ENCODE measurements at regions not wholly inside any gene's neighbourhood (a gene's known extent, or its start where the extent isn't known, plus 50 kb on each side); places are given as distances from the start of the nearest gene placed in this dataset.
A peak's percentile ranks its signal among the peaks of the same experiment; 100 is the strongest.

- Histone ChIP-seq H3K36me3 (ENCODE audit: insufficient read depth, low read length) (no peaks in the 10 kb centered on the region), H2AFZ (ENCODE audit: low read length, unreplicated experiment) (peak overlapping the region; percentile 96), H3K27ac (ENCODE audit: low read depth, low read length) (peak overlapping the region; percentile 56), H3K27me3 (ENCODE audit: insufficient read depth, low read length) (no peaks in the 10 kb centered on the region), H3K79me2 (ENCODE audit: control insufficient read depth, insufficient read depth, low read length, unreplicated experiment) (no peaks in the 10 kb centered on the region), H3K4me1 (ENCODE audit: control insufficient read depth, insufficient read depth, low read length, unreplicated experiment) (peaks cover 22% of the 10 kb centered on the region), H3K4me3 (ENCODE audit: low read depth, low read length) (peak overlapping the region; percentile 29; the same call in 1 of the 2 replicates)
Observed at GRCh38 chr14:29442696-29443095, 485.0 kb downstream of the PRKD1 start.

- Histone ChIP-seq H3K27me3 (ENCODE audit: insufficient read depth, low read length) (no peaks in the 10 kb centered on the region), H2AFZ (ENCODE audit: low read length, unreplicated experiment) (no peak overlapping the region), H3K4me1 (ENCODE audit: control insufficient read depth, insufficient read depth, low read length, unreplicated experiment) (peaks cover 22% of the 10 kb centered on the region), H3K4me3 (ENCODE audit: low read depth, low read length) (no peak overlapping the region), H3K27ac (ENCODE audit: low read depth, low read length) (no peak overlapping the region), H3K36me3 (ENCODE audit: insufficient read depth, low read length) (no peaks in the 10 kb centered on the region), H3K79me2 (ENCODE audit: control insufficient read depth, insufficient read depth, low read length, unreplicated experiment) (no peaks in the 10 kb centered on the region)
Observed at GRCh38 chr14:29444216-29444615, 483.4 kb downstream of the PRKD1 start.

- H3K79me2 ChIP-seq (ENCODE audit: control insufficient read depth, insufficient read depth, low read length, unreplicated experiment) = no peaks in the 10 kb centered on the region
- no peak overlapping the region for H2AFZ ChIP-seq (ENCODE audit: low read length, unreplicated experiment)
- no peaks in the 10 kb centered on the region for H3K27me3 ChIP-seq (ENCODE audit: insufficient read depth, low read length)
- H3K27ac ChIP-seq (ENCODE audit: low read depth, low read length) = no peak overlapping the region
- peaks cover 22% of the 10 kb centered on the region for H3K4me1 ChIP-seq (ENCODE audit: control insufficient read depth, insufficient read depth, low read length, unreplicated experiment)
- H3K4me3 ChIP-seq (ENCODE audit: low read depth, low read length) = no peak overlapping the region
- no peaks in the 10 kb centered on the region for H3K36me3 ChIP-seq (ENCODE audit: insufficient read depth, low read length)
Observed at GRCh38 chr14:29444805-29445204, 482.8 kb downstream of the PRKD1 start.

- no peak overlapping the region for H3K4me3 ChIP-seq (ENCODE audit: low read depth, low read length)
- H3K36me3 ChIP-seq (ENCODE audit: insufficient read depth, low read length) = no peaks in the 10 kb centered on the region
- no peaks in the 10 kb centered on the region for H3K79me2 ChIP-seq (ENCODE audit: control insufficient read depth, insufficient read depth, low read length, unreplicated experiment)
- H2AFZ ChIP-seq (ENCODE audit: low read length, unreplicated experiment) = no peak overlapping the region
- peaks cover 22% of the 10 kb centered on the region for H3K4me1 ChIP-seq (ENCODE audit: control insufficient read depth, insufficient read depth, low read length, unreplicated experiment)
- H3K27me3 ChIP-seq (ENCODE audit: insufficient read depth, low read length) = no peaks in the 10 kb centered on the region
- no peak overlapping the region for H3K27ac ChIP-seq (ENCODE audit: low read depth, low read length)
Observed at GRCh38 chr14:29446971-29447370, 480.7 kb downstream of the PRKD1 start.

- no peaks in the 10 kb centered on the region for H3K36me3 ChIP-seq (ENCODE audit: insufficient read depth, low read length)
- H2AFZ ChIP-seq (ENCODE audit: low read length, unreplicated experiment) = no peak overlapping the region
- H3K79me2 ChIP-seq (ENCODE audit: control insufficient read depth, insufficient read depth, low read length, unreplicated experiment) = no peaks in the 10 kb centered on the region
- no peak overlapping the region for H3K27ac ChIP-seq (ENCODE audit: low read depth, low read length)
- H3K4me3 ChIP-seq (ENCODE audit: low read depth, low read length) = no peak overlapping the region
- H3K4me1 ChIP-seq (ENCODE audit: control insufficient read depth, insufficient read depth, low read length, unreplicated experiment) = peaks cover 4% of the 10 kb centered on the region
- H3K27me3 ChIP-seq (ENCODE audit: insufficient read depth, low read length) = no peaks in the 10 kb centered on the region
Observed at GRCh38 chr14:29451941-29452340, 475.7 kb downstream of the PRKD1 start.

- H3K4me3 ChIP-seq (ENCODE audit: low read depth, low read length) = no peak overlapping the region
- H3K4me1 ChIP-seq (ENCODE audit: control insufficient read depth, insufficient read depth, low read length, unreplicated experiment) = peaks cover 4% of the 10 kb centered on the region
- no peaks in the 10 kb centered on the region for H3K27me3 ChIP-seq (ENCODE audit: insufficient read depth, low read length)
- H3K36me3 ChIP-seq (ENCODE audit: insufficient read depth, low read length) = no peaks in the 10 kb centered on the region
- no peaks in the 10 kb centered on the region for H3K79me2 ChIP-seq (ENCODE audit: control insufficient read depth, insufficient read depth, low read length, unreplicated experiment)
- H2AFZ ChIP-seq (ENCODE audit: low read length, unreplicated experiment) = no peak overlapping the region
- no peak overlapping the region for H3K27ac ChIP-seq (ENCODE audit: low read depth, low read length)
Observed at GRCh38 chr14:29453045-29453444, 474.6 kb downstream of the PRKD1 start.

- Histone ChIP-seq H3K27me3 (ENCODE audit: insufficient read depth, low read length) (no peaks in the 10 kb centered on the region), H3K4me1 (ENCODE audit: control insufficient read depth, insufficient read depth, low read length, unreplicated experiment) (peaks cover 13% of the 10 kb centered on the region), H3K79me2 (ENCODE audit: control insufficient read depth, insufficient read depth, low read length, unreplicated experiment) (no peaks in the 10 kb centered on the region), H2AFZ (ENCODE audit: low read length, unreplicated experiment) (peak overlapping the region; percentile 24), H3K36me3 (ENCODE audit: insufficient read depth, low read length) (no peaks in the 10 kb centered on the region), H3K4me3 (ENCODE audit: low read depth, low read length) (no peak overlapping the region), H3K27ac (ENCODE audit: low read depth, low read length) (no peak overlapping the region)
Observed at GRCh38 chr14:29454026-29454693, 473.5 kb downstream of the PRKD1 start.

- no peak overlapping the region for H2AFZ ChIP-seq (ENCODE audit: low read length, unreplicated experiment)
- H3K27ac ChIP-seq (ENCODE audit: low read depth, low read length) = no peak overlapping the region
- no peaks in the 10 kb centered on the region for H3K36me3 ChIP-seq (ENCODE audit: insufficient read depth, low read length)
Observed at GRCh38 chr14:29458547-29458946, 469.1 kb downstream of the PRKD1 start.

GRCh38 chr14:29459531-29459930, 468.1 kb downstream of the PRKD1 start:
- Histone ChIP-seq H3K27ac (ENCODE audit: low read depth, low read length) (no peak overlapping the region), H3K79me2 (ENCODE audit: control insufficient read depth, insufficient read depth, low read length, unreplicated experiment) (no peaks in the 10 kb centered on the region), H2AFZ (ENCODE audit: low read length, unreplicated experiment) (no peak overlapping the region), H3K27me3 (ENCODE audit: insufficient read depth, low read length) (no peaks in the 10 kb centered on the region), H3K36me3 (ENCODE audit: insufficient read depth, low read length) (no peaks in the 10 kb centered on the region), H3K4me1 (ENCODE audit: control insufficient read depth, insufficient read depth, low read length, unreplicated experiment) (peaks cover 13% of the 10 kb centered on the region), H3K4me3 (ENCODE audit: low read depth, low read length) (no peak overlapping the region)

More at GRCh38 chr14:29458547-29458946, 469.1 kb downstream of the PRKD1 start:
- no peak overlapping the region for H3K4me3 ChIP-seq (ENCODE audit: low read depth, low read length)
- peaks cover 17% of the 10 kb centered on the region for H3K4me1 ChIP-seq (ENCODE audit: control insufficient read depth, insufficient read depth, low read length, unreplicated experiment)
- no peaks in the 10 kb centered on the region for H3K79me2 ChIP-seq (ENCODE audit: control insufficient read depth, insufficient read depth, low read length, unreplicated experiment)
- no peaks in the 10 kb centered on the region for H3K27me3 ChIP-seq (ENCODE audit: insufficient read depth, low read length)

GRCh38 chr14:29459969-29460560, 467.6 kb downstream of the PRKD1 start:
- peaks cover 13% of the 10 kb centered on the region for H3K4me1 ChIP-seq (ENCODE audit: control insufficient read depth, insufficient read depth, low read length, unreplicated experiment)
- H2AFZ ChIP-seq (ENCODE audit: low read length, unreplicated experiment) = no peak overlapping the region
- H3K36me3 ChIP-seq (ENCODE audit: insufficient read depth, low read length) = no peaks in the 10 kb centered on the region
- no peaks in the 10 kb centered on the region for H3K27me3 ChIP-seq (ENCODE audit: insufficient read depth, low read length)
- H3K79me2 ChIP-seq (ENCODE audit: control insufficient read depth, insufficient read depth, low read length, unreplicated experiment) = no peaks in the 10 kb centered on the region
- H3K4me3 ChIP-seq (ENCODE audit: low read depth, low read length) = no peak overlapping the region
- H3K27ac ChIP-seq (ENCODE audit: low read depth, low read length) = no peak overlapping the region

GRCh38 chr14:29461101-29461500, 466.5 kb downstream of the PRKD1 start:
- H3K27ac ChIP-seq (ENCODE audit: low read depth, low read length) = no peak overlapping the region
- peaks cover 13% of the 10 kb centered on the region for H3K4me1 ChIP-seq (ENCODE audit: control insufficient read depth, insufficient read depth, low read length, unreplicated experiment)
- H3K4me3 ChIP-seq (ENCODE audit: low read depth, low read length) = no peak overlapping the region
- no peaks in the 10 kb centered on the region for H3K36me3 ChIP-seq (ENCODE audit: insufficient read depth, low read length)
- H3K79me2 ChIP-seq (ENCODE audit: control insufficient read depth, insufficient read depth, low read length, unreplicated experiment) = no peaks in the 10 kb centered on the region
- no peaks in the 10 kb centered on the region for H3K27me3 ChIP-seq (ENCODE audit: insufficient read depth, low read length)
- H2AFZ ChIP-seq (ENCODE audit: low read length, unreplicated experiment) = no peak overlapping the region

Data from ACC112 (cell line).